WTC11 (cell line): ENCODE measurements at regions not wholly inside any gene's neighbourhood (a gene's known extent, or its start where the extent isn't known, plus 50 kb on each side); places are given as distances from the start of the nearest gene placed in this dataset.

Experiments
- ATAC-seq: fragments of 200-7000 bp; cut with Tn5 transposase; 2 replicates; pipeline ENCODE4 v1.10.0; 2021; ENCODE audit warnings: mild to moderate bottlenecking, moderate library complexity
- CTCF ChIA-PET: fragments of 300-600 bp; sonication (Branson Sonifier 250); formaldehyde crosslinking; loops from one replicate; lab custom pipeline; 2021; ENCODE audit warnings: antibody characterized with exemption; lab: Charles Lee
- POLR2A ChIA-PET: fragments of 350-600 bp; sonication (Branson Sonifier 250); formaldehyde crosslinking; loops from one replicate; lab custom pipeline; 2021; ENCODE audit warnings: antibody characterized with exemption; lab: Charles Lee
- DNase-seq: peaks from one replicate; pipeline ENCODE4 v3.0.0; 2021; ENCODE audit warnings: low spot score
- H3K27ac Mint-ChIP-seq: 2 replicates; pipeline ENCODE4 v1.8.0; 2021; ENCODE audit warnings: mixed read lengths
- H3K27me3 Mint-ChIP-seq: 2 replicates; pipeline ENCODE4 v1.8.0; 2021; ENCODE audit warnings: low read depth, mild to moderate bottlenecking, moderate library complexity, mixed read lengths
- H3K36me3 Mint-ChIP-seq: 2 replicates; pipeline ENCODE4 v1.8.0; 2021; ENCODE audit warnings: mixed read lengths
- H3K4me1 Mint-ChIP-seq: 2 replicates; pipeline ENCODE4 v1.8.0; 2022; ENCODE audit warnings: mixed read lengths
- H3K4me3 Mint-ChIP-seq: 2 replicates; pipeline ENCODE4 v1.8.0; 2021; ENCODE audit warnings: mild to moderate bottlenecking, moderate library complexity, mixed read lengths
- H3K9me3 Mint-ChIP-seq: 2 replicates; pipeline ENCODE4 v1.8.0; 2021; ENCODE audit warnings: mixed read lengths
- CBFB ChIP-seq: sonication (generic); formaldehyde crosslinking; IDR thresholded peaks from 2 replicates; pipeline ENCODE4 v1.8.1; 2022; ENCODE audit warnings: mild to moderate bottlenecking, low read depth, missing genetic modification reagents
- CREB1 ChIP-seq: sonication (generic); formaldehyde crosslinking; IDR thresholded peaks from 2 replicates; pipeline ENCODE4 v1.8.0; 2023; ENCODE audit warnings: mild to moderate bottlenecking, missing genetic modification reagents
- EMX1 ChIP-seq: fragments of 250-450 bp; sonication (Bioruptor Pico); IDR thresholded peaks from 2 replicates; pipeline ENCODE4 v1.8.0; 2021; ENCODE audit warnings: mild to moderate bottlenecking
- ETV6 ChIP-seq: sonication (generic); formaldehyde crosslinking; IDR thresholded peaks from 2 replicates; pipeline ENCODE4 v1.8.1; 2022; ENCODE audit warnings: mild to moderate bottlenecking, missing genetic modification reagents
- FOXK1 ChIP-seq: sonication (generic); formaldehyde crosslinking; IDR thresholded peaks from 2 replicates; pipeline ENCODE4 v1.8.0; 2022; ENCODE audit warnings: mild to moderate bottlenecking, moderate library complexity, missing genetic modification reagents
- FOXP1 ChIP-seq: sonication (generic); formaldehyde crosslinking; IDR thresholded peaks from 2 replicates; pipeline ENCODE4 v1.8.0; 2022; ENCODE audit warnings: missing genetic modification reagents, mild to moderate bottlenecking, moderate library complexity, borderline replicate concordance
- GRHL2 ChIP-seq: fragments of 250-450 bp; sonication (Bioruptor Pico); IDR thresholded peaks from 2 replicates; pipeline ENCODE4 v1.8.0; 2022; ENCODE audit warnings: mild to moderate bottlenecking, moderate library complexity; ENCODE audit not compliant: insufficient replicate concordance, severe bottlenecking
- GTF2I ChIP-seq: fragments of 250-450 bp; sonication (Bioruptor Pico); conservative IDR thresholded peaks from 2 replicates; pipeline ENCODE4 v1.4.0; 2021; ENCODE audit warnings: mild to moderate bottlenecking
- IRF2 ChIP-seq: sonication (generic); formaldehyde crosslinking; IDR thresholded peaks from 2 replicates; pipeline ENCODE4 v1.8.0; 2022; ENCODE audit warnings: low read depth, missing genetic modification reagents, borderline replicate concordance
- JAZF1 ChIP-seq: fragments of 250-450 bp; sonication (Bioruptor Pico); IDR thresholded peaks from 2 replicates; pipeline ENCODE4 v1.9.0; 2021; ENCODE audit warnings: moderate library complexity, mild to moderate bottlenecking, inconsistent platforms
- JUN ChIP-seq: sonication (generic); formaldehyde crosslinking; IDR thresholded peaks from 2 replicates; pipeline ENCODE4 v1.8.0; 2023; ENCODE audit warnings: mild to moderate bottlenecking, missing genetic modification reagents
- NR1H2 ChIP-seq: sonication (generic); formaldehyde crosslinking; IDR thresholded peaks from 2 replicates; pipeline ENCODE4 v1.9.0; 2021; ENCODE audit warnings: mild to moderate bottlenecking, moderate library complexity, missing genetic modification reagents
- NR2C2 ChIP-seq: sonication (generic); formaldehyde crosslinking; IDR thresholded peaks from 2 replicates; pipeline ENCODE4 v1.8.0; 2022; ENCODE audit warnings: mild to moderate bottlenecking, missing genetic modification reagents
- PRRX2 ChIP-seq: fragments of 250-450 bp; sonication (Bioruptor Pico); IDR thresholded peaks from 2 replicates; pipeline ENCODE4 v1.8.0; 2021; ENCODE audit warnings: mild to moderate bottlenecking
- SMAD3 ChIP-seq: sonication (generic); formaldehyde crosslinking; IDR thresholded peaks from 2 replicates; pipeline ENCODE4 v1.8.0; 2022; ENCODE audit warnings: missing genetic modification reagents, mild to moderate bottlenecking, borderline replicate concordance
- ZBTB21 ChIP-seq: sonication (generic); formaldehyde crosslinking; IDR thresholded peaks from 2 replicates; pipeline ENCODE4 v1.8.1; 2023; ENCODE audit warnings: mild to moderate bottlenecking, missing genetic modification reagents, borderline replicate concordance
- ZNF219 ChIP-seq: sonication (generic); formaldehyde crosslinking; IDR thresholded peaks from 2 replicates; pipeline ENCODE4 v1.8.0; 2023; ENCODE audit warnings: missing genetic modification reagents, mild to moderate bottlenecking, borderline replicate concordance
- ZNF317 ChIP-seq: sonication (generic); formaldehyde crosslinking; IDR thresholded peaks from 2 replicates; pipeline ENCODE4 v1.8.1; 2023; ENCODE audit warnings: low read depth, mild to moderate bottlenecking, moderate library complexity, missing genetic modification reagents, borderline replicate concordance
- TF ChIP-seq, protein P1 (sequence below): fragments of 250-450 bp; sonication (Bioruptor Pico); IDR thresholded peaks from 2 replicates; pipeline ENCODE4 v1.9.0; 2021; ENCODE audit warnings: moderate library complexity, mild to moderate bottlenecking, inconsistent platforms, borderline replicate concordance
- TF ChIP-seq, protein P2 (sequence below): fragments of 250-450 bp; sonication (Bioruptor Pico); IDR thresholded peaks from 2 replicates; pipeline ENCODE4 v1.9.0; 2021; ENCODE audit warnings: mild to moderate bottlenecking
- TF ChIP-seq, protein P3 (sequence below): sonication (generic); formaldehyde crosslinking; IDR thresholded peaks from 2 replicates; pipeline ENCODE4 v1.8.1; 2023; ENCODE audit warnings: mild to moderate bottlenecking, missing genetic modification reagents, moderate library complexity
- TF ChIP-seq, protein P4 (sequence below): sonication (generic); formaldehyde crosslinking; IDR thresholded peaks from 2 replicates; pipeline ENCODE4 v1.8.0; 2022; ENCODE audit warnings: mild to moderate bottlenecking, missing genetic modification reagents
- TF ChIP-seq, protein P5 (sequence below): sonication (generic); formaldehyde crosslinking; IDR thresholded peaks from 2 replicates; pipeline ENCODE4 v1.8.1; 2022; ENCODE audit warnings: mild to moderate bottlenecking, moderate library complexity, missing genetic modification reagents
- TF ChIP-seq, protein P6 (sequence below): sonication (generic); formaldehyde crosslinking; IDR thresholded peaks from 2 replicates; pipeline ENCODE4 v1.8.1; 2022; ENCODE audit warnings: missing genetic modification reagents, borderline replicate concordance
- TF ChIP-seq, protein P7 (sequence below): sonication (generic); formaldehyde crosslinking; IDR thresholded peaks from 2 replicates; pipeline ENCODE4 v1.8.1; 2023; ENCODE audit warnings: mild to moderate bottlenecking, missing genetic modification reagents

DNA sequence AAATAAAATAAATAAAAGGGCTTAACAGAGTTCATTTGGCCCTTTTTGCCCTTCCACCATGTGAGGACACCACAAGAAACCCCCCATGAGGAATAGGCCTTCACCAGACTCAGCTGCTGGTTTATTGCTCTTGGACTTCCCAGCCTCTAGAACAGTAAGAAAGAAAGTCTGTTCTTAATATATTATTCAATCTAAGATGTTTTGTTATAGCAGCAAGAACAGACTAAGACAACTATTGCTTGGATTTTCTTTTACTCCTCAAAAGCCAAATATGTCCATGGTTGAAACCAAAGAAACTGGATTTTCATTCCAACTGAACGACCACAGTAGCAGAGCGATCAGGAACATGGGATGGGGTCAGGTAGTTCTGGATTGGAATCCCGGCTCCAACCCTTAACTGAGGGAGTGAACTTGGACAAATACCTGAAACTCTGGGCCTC lies 157.2 kb upstream of the EEA1 start (continued):
- TF ChIP-seq FOXP1 (CRISPR knock-in tag): no peak
- no peak for TF ChIP-seq CBFB
- TF ChIP-seq, protein P1, sequence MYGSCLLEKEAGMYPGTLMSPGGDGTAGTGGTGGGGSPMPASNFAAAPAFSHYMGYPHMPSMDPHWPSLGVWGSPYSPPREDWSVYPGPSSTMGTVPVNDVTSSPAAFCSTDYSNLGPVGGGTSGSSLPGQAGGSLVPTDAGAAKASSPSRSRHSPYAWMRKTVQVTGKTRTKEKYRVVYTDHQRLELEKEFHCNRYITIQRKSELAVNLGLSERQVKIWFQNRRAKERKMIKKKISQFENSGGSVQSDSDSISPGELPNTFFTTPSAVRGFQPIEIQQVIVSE (CRISPR knock-in tag): no peak
- no peak for TF ChIP-seq CREB1 (CRISPR knock-in tag)
- no peak for TF ChIP-seq PRRX2

DNA sequence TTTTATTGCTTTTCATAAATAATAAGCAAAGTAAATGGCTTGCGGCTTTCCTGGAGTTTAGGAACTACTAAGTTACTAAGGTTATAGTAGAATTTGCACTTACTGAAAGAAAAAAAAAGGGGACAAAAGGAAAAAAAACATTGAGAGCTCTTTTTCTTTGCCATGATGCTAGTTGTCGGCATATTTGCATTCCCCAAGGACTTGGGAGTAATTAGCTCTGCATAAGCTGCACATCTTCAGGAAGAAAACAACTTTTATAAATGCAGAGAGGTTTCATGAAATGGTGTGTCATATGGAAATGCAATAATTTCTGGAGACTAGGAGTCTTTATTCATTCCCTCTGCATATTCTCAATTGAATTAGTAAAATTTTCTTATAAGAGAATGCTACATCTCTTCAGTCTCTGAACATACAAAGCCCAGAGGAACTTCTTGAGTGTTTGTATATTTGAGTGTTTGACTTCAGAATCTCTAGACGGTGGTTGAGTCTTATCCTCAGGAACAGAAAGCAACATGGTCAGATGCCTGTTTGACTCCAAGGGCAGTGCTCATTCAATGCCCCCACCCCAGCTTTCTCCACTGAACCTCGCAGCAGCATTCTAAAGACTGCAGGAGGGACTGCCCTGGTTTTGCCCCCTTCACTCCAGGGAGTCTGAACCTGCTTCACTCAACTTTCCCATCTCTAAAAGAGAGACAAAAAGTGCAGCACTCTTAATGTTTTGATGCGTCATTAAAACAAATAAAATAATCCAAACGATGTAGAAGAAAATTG lies 158.9 kb upstream of the EEA1 start:
- H3K27ac Mint-ChIP-seq: no peak overlapping the region
- no peak overlapping the region for H3K4me3 Mint-ChIP-seq
- ATAC-seq (no peak), DNase-seq (no peak)
- TF ChIP-seq ZNF219 (CRISPR knock-in tag): no peak
- no peak for TF ChIP-seq NR1H2 (CRISPR knock-in tag)
- TF ChIP-seq FOXK1 (CRISPR knock-in tag): no peak
- no peak for TF ChIP-seq GTF2I (CRISPR knock-in tag)
- TF ChIP-seq, protein P2, sequence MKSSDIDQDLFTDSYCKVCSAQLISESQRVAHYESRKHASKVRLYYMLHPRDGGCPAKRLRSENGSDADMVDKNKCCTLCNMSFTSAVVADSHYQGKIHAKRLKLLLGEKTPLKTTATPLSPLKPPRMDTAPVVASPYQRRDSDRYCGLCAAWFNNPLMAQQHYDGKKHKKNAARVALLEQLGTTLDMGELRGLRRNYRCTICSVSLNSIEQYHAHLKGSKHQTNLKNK (CRISPR knock-in tag): no peak
- TF ChIP-seq, protein P3, sequence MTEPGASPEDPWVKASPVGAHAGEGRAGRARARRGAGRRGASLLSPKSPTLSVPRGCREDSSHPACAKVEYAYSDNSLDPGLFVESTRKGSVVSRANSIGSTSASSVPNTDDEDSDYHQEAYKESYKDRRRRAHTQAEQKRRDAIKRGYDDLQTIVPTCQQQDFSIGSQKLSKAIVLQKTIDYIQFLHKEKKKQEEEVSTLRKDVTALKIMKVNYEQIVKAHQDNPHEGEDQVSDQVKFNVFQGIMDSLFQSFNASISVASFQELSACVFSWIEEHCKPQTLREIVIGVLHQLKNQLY (CRISPR knock-in tag): no peak
- TF ChIP-seq ZBTB21 (CRISPR knock-in tag): no peak
- TF ChIP-seq NR2C2: no peak
- TF ChIP-seq, protein P4, sequence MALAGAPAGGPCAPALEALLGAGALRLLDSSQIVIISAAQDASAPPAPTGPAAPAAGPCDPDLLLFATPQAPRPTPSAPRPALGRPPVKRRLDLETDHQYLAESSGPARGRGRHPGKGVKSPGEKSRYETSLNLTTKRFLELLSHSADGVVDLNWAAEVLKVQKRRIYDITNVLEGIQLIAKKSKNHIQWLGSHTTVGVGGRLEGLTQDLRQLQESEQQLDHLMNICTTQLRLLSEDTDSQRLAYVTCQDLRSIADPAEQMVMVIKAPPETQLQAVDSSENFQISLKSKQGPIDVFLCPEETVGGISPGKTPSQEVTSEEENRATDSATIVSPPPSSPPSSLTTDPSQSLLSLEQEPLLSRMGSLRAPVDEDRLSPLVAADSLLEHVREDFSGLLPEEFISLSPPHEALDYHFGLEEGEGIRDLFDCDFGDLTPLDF (CRISPR knock-in tag): no peak
- no peak for TF ChIP-seq IRF2 (CRISPR knock-in tag)
- no peak for TF ChIP-seq SMAD3
- TF ChIP-seq, protein P5, sequence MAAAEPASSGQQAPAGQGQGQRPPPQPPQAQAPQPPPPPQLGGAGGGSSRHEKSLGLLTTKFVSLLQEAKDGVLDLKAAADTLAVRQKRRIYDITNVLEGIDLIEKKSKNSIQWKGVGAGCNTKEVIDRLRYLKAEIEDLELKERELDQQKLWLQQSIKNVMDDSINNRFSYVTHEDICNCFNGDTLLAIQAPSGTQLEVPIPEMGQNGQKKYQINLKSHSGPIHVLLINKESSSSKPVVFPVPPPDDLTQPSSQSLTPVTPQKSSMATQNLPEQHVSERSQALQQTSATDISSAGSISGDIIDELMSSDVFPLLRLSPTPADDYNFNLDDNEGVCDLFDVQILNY (CRISPR knock-in tag): no peak
- TF ChIP-seq, protein P6, sequence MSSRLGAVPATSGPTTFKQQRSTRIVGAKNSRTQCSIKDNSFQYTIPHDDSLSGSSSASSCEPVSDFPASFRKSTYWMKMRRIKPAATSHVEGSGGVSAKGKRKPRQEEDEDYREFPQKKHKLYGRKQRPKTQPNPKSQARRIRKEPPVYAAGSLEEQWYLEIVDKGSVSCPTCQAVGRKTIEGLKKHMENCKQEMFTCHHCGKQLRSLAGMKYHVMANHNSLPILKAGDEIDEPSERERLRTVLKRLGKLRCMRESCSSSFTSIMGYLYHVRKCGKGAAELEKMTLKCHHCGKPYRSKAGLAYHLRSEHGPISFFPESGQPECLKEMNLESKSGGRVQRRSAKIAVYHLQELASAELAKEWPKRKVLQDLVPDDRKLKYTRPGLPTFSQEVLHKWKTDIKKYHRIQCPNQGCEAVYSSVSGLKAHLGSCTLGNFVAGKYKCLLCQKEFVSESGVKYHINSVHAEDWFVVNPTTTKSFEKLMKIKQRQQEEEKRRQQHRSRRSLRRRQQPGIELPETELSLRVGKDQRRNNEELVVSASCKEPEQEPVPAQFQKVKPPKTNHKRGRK (CRISPR knock-in tag): no peak
- no peak for TF ChIP-seq JUN (CRISPR knock-in tag)
- TF ChIP-seq JAZF1: no peak
- TF ChIP-seq EMX1: no peak
- no peak for TF ChIP-seq GRHL2
- TF ChIP-seq ZNF317 (CRISPR knock-in tag): no peak
- TF ChIP-seq, protein P7, sequence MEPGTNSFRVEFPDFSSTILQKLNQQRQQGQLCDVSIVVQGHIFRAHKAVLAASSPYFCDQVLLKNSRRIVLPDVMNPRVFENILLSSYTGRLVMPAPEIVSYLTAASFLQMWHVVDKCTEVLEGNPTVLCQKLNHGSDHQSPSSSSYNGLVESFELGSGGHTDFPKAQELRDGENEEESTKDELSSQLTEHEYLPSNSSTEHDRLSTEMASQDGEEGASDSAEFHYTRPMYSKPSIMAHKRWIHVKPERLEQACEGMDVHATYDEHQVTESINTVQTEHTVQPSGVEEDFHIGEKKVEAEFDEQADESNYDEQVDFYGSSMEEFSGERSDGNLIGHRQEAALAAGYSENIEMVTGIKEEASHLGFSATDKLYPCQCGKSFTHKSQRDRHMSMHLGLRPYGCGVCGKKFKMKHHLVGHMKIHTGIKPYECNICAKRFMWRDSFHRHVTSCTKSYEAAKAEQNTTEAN: no peak
- TF ChIP-seq ETV6 (CRISPR knock-in tag): no peak
- H3K36me3 Mint-ChIP-seq: peaks cover 15% of the 10 kb centered on the region
- ChIA-PET CTCF (interaction anchor here (1.5 kb wide), 1 partner anchor 10 kb away, joined by 6 read pairs; no protein-coding TSS in a partner anchor), POLR2A (no interaction called here)
- H3K9me3 Mint-ChIP-seq: peaks cover 17% of the 10 kb centered on the region
- peaks cover 16% of the 10 kb centered on the region for H3K4me1 Mint-ChIP-seq
- no peaks in the 10 kb centered on the region for H3K27me3 Mint-ChIP-seq
